Esophagus muscularis mucosa (tissue), 3 donors: ENCODE measurements at regions not wholly inside any gene's neighbourhood (a gene's known extent, or its start where the extent isn't known, plus 50 kb on each side); places are given as distances from the start of the nearest gene placed in this dataset.

Source experiments
- CTCF ChIP-seq, 3 experiments: fragments of 200-600 bp in 2 of 3; fragments of 450-650 bp in 1 of 3; sonication (generic) in 2 of 3; IDR thresholded peaks; one replicate each; pipeline ENCODE4 v1.5.1; 2017 to 2019; ENCODE audit warnings: antibody characterized with exemption in 3 of 3, mild to moderate bottlenecking in 2 of 3, moderate library complexity in 1 of 3
- POLR2A ChIP-seq: fragments of 450-650 bp; IDR thresholded peaks from one replicate; pipeline ENCODE4 v1.6.1; 2017; ENCODE audit warnings: antibody characterized with exemption, moderate library complexity, mild to moderate bottlenecking, low read depth

DNA sequence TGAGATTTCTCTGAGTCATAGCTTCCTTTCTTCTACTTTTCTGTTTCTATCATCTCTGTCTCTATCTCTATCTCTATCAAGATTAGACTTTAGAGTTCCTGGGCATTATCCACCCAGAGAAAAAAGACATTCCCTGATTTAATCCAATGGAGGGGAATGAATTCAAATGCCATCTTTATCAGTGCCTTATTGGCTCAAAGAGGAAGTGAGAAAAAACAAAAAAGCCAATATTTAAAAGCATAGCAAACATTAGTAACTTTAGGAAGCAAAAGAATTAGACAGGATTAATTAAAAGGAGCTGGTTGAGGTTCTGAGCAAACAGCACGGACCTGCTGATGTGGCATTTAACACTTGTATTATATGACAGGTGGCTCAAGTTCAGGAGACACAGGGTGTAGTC, 736.5 kb downstream of the REEP3 start:
- no peak for TF ChIP-seq POLR2A
- no peak for TF ChIP-seq CTCF (IDR thresholded peaks at IDR 0.05)
